GM12865 (cell line): ENCODE measurements at regions not wholly inside any gene's neighbourhood (a gene's known extent, or its start where the extent isn't known, plus 50 kb on each side); places are given as distances from the start of the nearest gene placed in this dataset.

Source experiments
- DNase-seq: peaks from one replicate; pipeline ENCODE4 v3.0.0; 2010; ENCODE audit warnings: low read depth
- H3K4me3 ChIP-seq: 2 replicates; pipeline ENCODE4 v1.5.1; 2011; ENCODE audit warnings: mild to moderate bottlenecking, low read depth, low read length, control low read depth
- CTCF ChIP-seq: IDR thresholded peaks from 2 replicates; pipeline ENCODE4 v1.5.1; 2011; ENCODE audit warnings: low read length, control low read depth, low read depth, inconsistent platforms; ENCODE audit not compliant: insufficient read depth; ENCODE audit errors: missing control alignments

GRCh38 chr1:165052936-165053335 is 303.6 kb downstream of the LMX1A start:
- no peak overlapping the region for H3K4me3 ChIP-seq
- DNase-seq, result no peak
- TF ChIP-seq CTCF, result no peak

- no peak for TF ChIP-seq CTCF
- no peak overlapping the region for H3K4me3 ChIP-seq
- DNase-seq, result no peak
Observed at GRCh38 chr1:165052431-165052830, 304.1 kb downstream of the LMX1A start.

DNA sequence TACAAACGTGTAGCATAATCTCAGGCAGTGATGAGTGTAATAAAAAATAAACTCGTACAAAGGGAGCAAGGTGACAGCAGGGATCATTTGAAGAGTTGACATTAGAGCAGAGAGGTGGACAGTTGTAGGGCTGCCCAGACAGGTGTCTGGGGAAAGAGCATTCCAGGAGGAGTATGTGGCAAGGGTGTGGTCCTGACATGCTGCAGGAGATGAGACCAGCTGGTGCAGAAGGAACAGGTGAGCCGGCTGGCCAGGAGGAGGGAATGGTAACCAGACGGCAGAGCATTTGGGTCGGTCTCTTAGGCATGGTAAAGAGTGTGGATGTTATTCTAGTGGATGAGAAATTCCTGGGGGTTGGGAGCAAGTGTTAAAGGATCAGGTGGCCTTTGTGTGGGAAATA is 306.3 kb downstream of the LMX1A start:
- no peak overlapping the region for H3K4me3 ChIP-seq
- no peak for DNase-seq
- no peak for TF ChIP-seq CTCF

DNA sequence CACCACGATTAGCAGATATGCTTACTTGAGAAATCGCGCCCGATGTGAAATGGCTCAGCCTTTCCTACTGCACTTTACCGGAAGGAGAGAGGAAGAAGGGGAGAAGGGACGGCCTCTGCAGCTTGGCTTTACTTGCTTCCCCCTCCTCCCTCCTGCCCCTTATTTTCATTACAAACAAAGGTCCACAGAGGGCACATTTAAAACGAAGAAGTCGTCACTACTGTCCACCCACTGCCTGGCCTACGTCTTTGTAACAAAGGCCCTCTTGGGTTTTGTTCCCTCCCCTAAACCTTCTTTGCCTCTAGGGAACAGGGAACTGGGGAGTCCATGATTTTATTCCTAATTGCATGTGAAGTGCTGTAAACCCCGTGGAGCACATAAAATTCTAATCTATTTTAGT is 308.5 kb downstream of the LMX1A start:
- H3K4me3 ChIP-seq, result no peak overlapping the region
- no peak for TF ChIP-seq CTCF
- no peak for DNase-seq

GRCh38 chr1:165045902-165046301 is 310.6 kb downstream of the LMX1A start:
- H3K4me3 ChIP-seq, result no peak overlapping the region
- TF ChIP-seq CTCF, result no peak
- no peak for DNase-seq

GRCh38 chr1:165040641-165041040 is 315.9 kb downstream of the LMX1A start:
- no peak for DNase-seq
- TF ChIP-seq CTCF, result no peak
- no peak overlapping the region for H3K4me3 ChIP-seq

DNA sequence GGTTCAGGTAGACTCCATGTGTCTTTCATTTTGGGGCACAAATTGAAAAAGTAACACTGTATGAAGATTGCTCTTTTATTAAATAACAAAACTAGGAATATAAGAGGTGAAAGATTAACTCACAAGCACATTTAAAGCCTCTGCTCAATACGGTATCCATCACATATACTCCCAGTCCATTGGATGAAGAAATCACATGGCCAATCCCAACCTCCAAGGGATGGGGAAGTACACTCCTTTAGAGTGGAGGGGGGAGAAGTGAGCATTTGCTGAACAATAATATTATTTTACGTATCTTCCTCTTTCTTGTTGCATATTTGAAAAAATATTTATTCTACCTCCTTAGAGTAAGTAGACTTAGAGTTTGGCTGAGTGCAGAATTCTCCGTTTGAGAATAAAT is 316.5 kb downstream of the LMX1A start:
- no peak for TF ChIP-seq CTCF
- no peak overlapping the region for H3K4me3 ChIP-seq
- DNase-seq, result no peak
